DMS114 treated with DMSO at 0.1 percent for 48 hours (cell line): ENCODE measurements at regions not wholly inside any gene's neighbourhood (a gene's known extent, or its start where the extent isn't known, plus 50 kb on each side); places are given as distances from the start of the nearest gene placed in this dataset.

Source experiments
- DNase-seq: peaks from one replicate; lab custom pipeline; 2025; ENCODE audit not compliant: unreplicated experiment; lab: John Stamatoyannopoulos, UW

GRCh38 chr18:1914489-1914888 lies 656.8 kb downstream of the METTL4 start:
- DNase-seq = no peak

- DNase-seq = no peak
Measured at GRCh38 chr18:1916869-1917523, 654.3 kb downstream of the METTL4 start.

- no peak for DNase-seq
Measured at GRCh38 chr18:1917569-1917968, 653.7 kb downstream of the METTL4 start.

- no peak for DNase-seq
Measured at GRCh38 chr18:1922066-1922465, 649.2 kb downstream of the METTL4 start.

- DNase-seq = no peak
Measured at GRCh38 chr18:1928711-1929110, 642.6 kb downstream of the METTL4 start.

- no peak for DNase-seq
Measured at GRCh38 chr18:1929720-1930119, 641.6 kb downstream of the METTL4 start.

- no peak for DNase-seq
Measured at GRCh38 chr18:1930291-1931270, 640.7 kb downstream of the METTL4 start.

- no peak for DNase-seq
Measured at GRCh38 chr18:1952486-1952885, 618.8 kb downstream of the METTL4 start.

GRCh38 chr18:1954583-1955312 lies 616.6 kb downstream of the METTL4 start:
- DNase-seq = no peak

- no peak for DNase-seq
Measured at GRCh38 chr18:1958798-1959197, 612.5 kb downstream of the METTL4 start.

- no peak for DNase-seq
Measured at GRCh38 chr18:1965016-1965415, 606.3 kb downstream of the METTL4 start.

GRCh38 chr18:1965541-1965940 lies 605.8 kb downstream of the METTL4 start:
- DNase-seq = no peak

GRCh38 chr18:1968801-1969498 lies 602.4 kb downstream of the METTL4 start:
- no peak for DNase-seq

- DNase-seq = no peak
Measured at GRCh38 chr18:1976484-1976883, 594.8 kb downstream of the METTL4 start.

- no peak for DNase-seq
Measured at GRCh38 chr18:1982056-1982455, 589.2 kb downstream of the METTL4 start.

- no peak for DNase-seq
Measured at GRCh38 chr18:1983746-1984515, 587.4 kb downstream of the METTL4 start.

- no peak for DNase-seq
Measured at GRCh38 chr18:1993866-1994265, 577.4 kb downstream of the METTL4 start.

GRCh38 chr18:1994471-1994870 lies 576.8 kb downstream of the METTL4 start:
- DNase-seq = no peak

GRCh38 chr18:1995041-1995612 lies 576.2 kb downstream of the METTL4 start:
- DNase-seq = no peak

- no peak for DNase-seq
Measured at GRCh38 chr18:1998121-1998520, 573.2 kb downstream of the METTL4 start.
